ENCODE measurements at regions not wholly inside any gene's neighbourhood (a gene's known extent, or its start where the extent isn't known, plus 50 kb on each side); places are given as distances from the start of the nearest gene placed in this dataset.
"Not testable (repeated sequence)": the region's sequence is repeated elsewhere in the genome, so short reads cannot be mapped to it uniquely, and the experiment has no call there.

- intact Hi-C loops (cut with micrococcal nuclease); H3K9me3 ChIP-seq (replicated peaks); H3K27me3 ChIP-seq (ENCODE audit: low read depth); H3K36me3 ChIP-seq; H3K4me3 ChIP-seq; DNase-seq; H3K4me1 ChIP-seq: not testable (repeated sequence)
- H3K27ac ChIP-seq (replicated peaks): peak overlapping the region; percentile 87
Observed at GRCh38 chr1:149635290-149635899, 51.7 kb downstream of the PPIAL4C start.

- DNase-seq: peak; percentile 90
- Histone ChIP-seq H3K4me3 (peak overlapping the region; percentile 70), H3K27ac (replicated peaks) (peak overlapping the region; percentile 87)
- H3K36me3 ChIP-seq; H3K4me1 ChIP-seq; intact Hi-C loops (cut with micrococcal nuclease); H3K27me3 ChIP-seq (ENCODE audit: low read depth); H3K9me3 ChIP-seq (replicated peaks): not testable (repeated sequence)
Observed at GRCh38 chr1:149636286-149637122, 52.9 kb downstream of the PPIAL4C start.

GRCh38 chr1:149638481-149638880 lies 54.8 kb downstream of the PPIAL4C start:
- H3K27ac ChIP-seq (replicated peaks); H3K27me3 ChIP-seq (ENCODE audit: low read depth); H3K36me3 ChIP-seq; H3K9me3 ChIP-seq (replicated peaks); intact Hi-C loops (cut with micrococcal nuclease); H3K4me1 ChIP-seq; DNase-seq; H3K4me3 ChIP-seq: not testable (repeated sequence)

GRCh38 chr1:149638901-149639658 lies 55.4 kb downstream of the PPIAL4C start:
- H3K36me3 ChIP-seq; DNase-seq; H3K4me1 ChIP-seq; H3K27ac ChIP-seq (replicated peaks); H3K4me3 ChIP-seq; H3K9me3 ChIP-seq (replicated peaks); intact Hi-C loops (cut with micrococcal nuclease); H3K27me3 ChIP-seq (ENCODE audit: low read depth): not testable (repeated sequence)

- H3K27ac ChIP-seq (replicated peaks); H3K36me3 ChIP-seq; H3K4me3 ChIP-seq; DNase-seq; H3K4me1 ChIP-seq; intact Hi-C loops (cut with micrococcal nuclease); H3K27me3 ChIP-seq (ENCODE audit: low read depth); H3K9me3 ChIP-seq (replicated peaks): not testable (repeated sequence)
Observed at GRCh38 chr1:149641179-149641578, 57.5 kb downstream of the PPIAL4C start.

- H3K4me1 ChIP-seq; H3K9me3 ChIP-seq (replicated peaks); H3K4me3 ChIP-seq; H3K36me3 ChIP-seq; intact Hi-C loops (cut with micrococcal nuclease); H3K27ac ChIP-seq (replicated peaks); DNase-seq; H3K27me3 ChIP-seq (ENCODE audit: low read depth): not testable (repeated sequence)
Observed at GRCh38 chr1:149644818-149645217, 61.2 kb downstream of the PPIAL4C start.

GRCh38 chr1:149646360-149647017 lies 62.8 kb downstream of the PPIAL4C start:
- H3K27me3 ChIP-seq (ENCODE audit: low read depth); intact Hi-C loops (cut with micrococcal nuclease); DNase-seq; H3K9me3 ChIP-seq (replicated peaks); H3K27ac ChIP-seq (replicated peaks); H3K36me3 ChIP-seq; H3K4me1 ChIP-seq: not testable (repeated sequence)
- H3K4me3 ChIP-seq: peak overlapping the region; percentile 55

- H3K4me3 ChIP-seq: peak overlapping the region; percentile 55
- H3K36me3 ChIP-seq; intact Hi-C loops (cut with micrococcal nuclease); H3K27ac ChIP-seq (replicated peaks); H3K27me3 ChIP-seq (ENCODE audit: low read depth); DNase-seq; H3K9me3 ChIP-seq (replicated peaks); H3K4me1 ChIP-seq: not testable (repeated sequence)
Observed at GRCh38 chr1:149647018-149647373, 63.3 kb downstream of the PPIAL4C start.

- intact Hi-C loops (cut with micrococcal nuclease): not testable (repeated sequence)
Observed at GRCh38 chr1:149657750-149658149, 74.1 kb downstream of the PPIAL4C start.

GRCh38 chr1:149658175-149658574 lies 74.5 kb downstream of the PPIAL4C start:
- DNase-seq; H3K4me3 ChIP-seq; H3K36me3 ChIP-seq; H3K27ac ChIP-seq (replicated peaks); H3K27me3 ChIP-seq (ENCODE audit: low read depth); H3K4me1 ChIP-seq; H3K9me3 ChIP-seq (replicated peaks); intact Hi-C loops (cut with micrococcal nuclease): not testable (repeated sequence)

More at GRCh38 chr1:149657750-149658149, 74.1 kb downstream of the PPIAL4C start:
- H3K27me3 ChIP-seq (ENCODE audit: low read depth); H3K27ac ChIP-seq (replicated peaks); H3K9me3 ChIP-seq (replicated peaks); H3K4me1 ChIP-seq; DNase-seq; H3K36me3 ChIP-seq; H3K4me3 ChIP-seq: not testable (repeated sequence)

GRCh38 chr1:149664624-149665023 lies 81.0 kb downstream of the PPIAL4C start:
- H3K27me3 ChIP-seq (ENCODE audit: low read depth); H3K9me3 ChIP-seq (replicated peaks); H3K27ac ChIP-seq (replicated peaks); H3K4me3 ChIP-seq; DNase-seq; H3K36me3 ChIP-seq; H3K4me1 ChIP-seq; intact Hi-C loops (cut with micrococcal nuclease): not testable (repeated sequence)

- intact Hi-C loops (cut with micrococcal nuclease); H3K27ac ChIP-seq (replicated peaks); H3K36me3 ChIP-seq; H3K4me3 ChIP-seq; H3K9me3 ChIP-seq (replicated peaks); H3K27me3 ChIP-seq (ENCODE audit: low read depth); H3K4me1 ChIP-seq; DNase-seq: not testable (repeated sequence)
Observed at GRCh38 chr1:149665033-149665432, 81.4 kb downstream of the PPIAL4C start.

GRCh38 chr1:149665528-149665927 lies 81.9 kb downstream of the PPIAL4C start:
- H3K36me3 ChIP-seq; intact Hi-C loops (cut with micrococcal nuclease); H3K27ac ChIP-seq (replicated peaks); H3K4me3 ChIP-seq; DNase-seq; H3K27me3 ChIP-seq (ENCODE audit: low read depth); H3K9me3 ChIP-seq (replicated peaks); H3K4me1 ChIP-seq: not testable (repeated sequence)
